ENCODE measurements at regions not wholly inside any gene's neighbourhood (a gene's known extent, or its start where the extent isn't known, plus 50 kb on each side); places are given as distances from the start of the nearest gene placed in this dataset.

DNA sequence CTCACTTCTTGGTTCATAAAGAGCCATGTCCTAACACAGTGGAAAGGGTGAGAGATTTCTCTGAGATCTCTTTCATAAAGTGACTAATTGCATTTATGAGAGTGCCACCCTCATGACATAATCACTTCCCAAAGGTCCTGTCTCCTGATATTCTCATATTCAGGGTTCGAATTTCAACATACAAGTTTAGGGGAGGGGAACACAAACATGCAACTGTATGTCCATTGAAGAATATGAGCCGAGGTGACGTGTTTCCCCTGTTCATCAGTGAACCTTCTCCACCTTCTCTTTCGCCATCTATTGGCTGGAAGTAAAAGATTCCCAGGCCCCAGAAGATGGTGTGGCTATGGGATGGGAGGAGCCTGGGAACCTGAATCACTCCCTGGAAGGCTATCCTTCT lies 354.2 kb upstream of the ATP2B1 start:
- WGBS (ENCODE audit: insufficient coverage), result 76% methylated on average over 2 of the region's 4 CpGs
- DNase-seq (ENCODE audit: low read depth in 4 of 6, low spot score in 6 of 6), result no peak

DNA sequence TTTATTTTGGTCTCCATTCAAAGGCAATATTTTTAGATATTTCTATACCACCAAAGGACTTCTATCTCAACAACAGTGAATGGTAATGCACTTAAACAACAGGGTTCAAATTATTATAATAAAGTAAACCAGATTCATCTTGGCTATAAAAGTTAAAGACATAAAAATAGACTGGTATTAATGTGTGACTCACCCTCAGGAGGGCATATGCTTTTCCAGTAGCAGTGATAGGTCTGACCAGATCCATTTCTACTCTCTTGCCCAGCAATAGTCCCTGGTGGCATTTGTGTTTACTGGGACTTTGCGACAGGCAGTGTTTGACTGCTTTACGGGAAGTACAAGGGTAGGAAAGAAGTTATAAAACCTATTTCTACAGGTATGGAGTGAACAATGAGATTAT lies 353.2 kb upstream of the ATP2B1 start:
- WGBS (ENCODE audit: insufficient coverage), result no CpG with 5 or more reads among the region's 2 CpGs
- Histone ChIP-seq H3K9me3 (ENCODE audit: control insufficient read depth, insufficient read depth, low read length) (no peaks in the 10 kb centered on the region), H3K27ac (ENCODE audit: low read depth, low read length) (no peak overlapping the region), H3K4me3 (ENCODE audit: low read depth, low read length) (no peak overlapping the region), H3K27me3 (ENCODE audit: control insufficient read depth, insufficient read depth, low read length) (no peaks in the 10 kb centered on the region), H3K4me1 (ENCODE audit: control insufficient read depth, insufficient read depth, low read length) (no peaks in the 10 kb centered on the region), H3K36me3 (ENCODE audit: control insufficient read depth, insufficient read depth, low read length) (no peaks in the 10 kb centered on the region)
- DNase-seq (ENCODE audit: low read depth in 4 of 6, low spot score in 6 of 6), result no peak

More for the DNA sequence above, 354.2 kb upstream of the ATP2B1 start:
- Histone ChIP-seq H3K36me3 (ENCODE audit: control insufficient read depth, insufficient read depth, low read length) (no peaks in the 10 kb centered on the region), H3K27me3 (ENCODE audit: control insufficient read depth, insufficient read depth, low read length) (no peaks in the 10 kb centered on the region), H3K4me3 (ENCODE audit: low read depth, low read length) (no peak overlapping the region), H3K27ac (ENCODE audit: low read depth, low read length) (no peak overlapping the region), H3K9me3 (ENCODE audit: control insufficient read depth, insufficient read depth, low read length) (no peaks in the 10 kb centered on the region), H3K4me1 (ENCODE audit: control insufficient read depth, insufficient read depth, low read length) (no peaks in the 10 kb centered on the region)

DNA sequence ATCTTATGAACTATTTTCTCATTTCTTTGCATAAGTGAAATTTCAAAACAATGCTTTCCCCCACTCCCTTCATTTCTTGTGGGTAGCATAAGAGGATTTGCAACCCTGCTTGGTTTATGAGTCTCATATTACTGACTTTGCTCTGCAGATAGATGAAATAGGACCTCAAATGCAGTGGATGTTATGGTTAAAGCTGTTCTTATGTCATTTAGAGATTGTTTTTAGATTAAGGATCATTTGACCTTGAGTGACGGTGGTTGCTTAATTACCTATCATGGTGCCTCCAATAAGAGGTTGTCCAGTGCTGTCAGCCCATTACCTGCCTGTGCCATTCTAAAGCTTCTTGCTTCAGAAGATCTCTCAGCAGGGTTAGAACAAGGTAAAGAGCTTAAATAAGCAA lies 351.4 kb upstream of the ATP2B1 start:
- DNase-seq (ENCODE audit: low read depth in 4 of 6, low spot score in 6 of 6), result no peak
- 100% methylated on average over 1 of the region's 1 CpG for WGBS (ENCODE audit: insufficient coverage)
- H3K4me1 ChIP-seq (ENCODE audit: control insufficient read depth, insufficient read depth, low read length), result no peaks in the 10 kb centered on the region
- no peaks in the 10 kb centered on the region for H3K36me3 ChIP-seq (ENCODE audit: control insufficient read depth, insufficient read depth, low read length)
- no peaks in the 10 kb centered on the region for H3K27me3 ChIP-seq (ENCODE audit: control insufficient read depth, insufficient read depth, low read length)
- no peak overlapping the region for H3K27ac ChIP-seq (ENCODE audit: low read depth, low read length)
- no peak overlapping the region for H3K4me3 ChIP-seq (ENCODE audit: low read depth, low read length)
- H3K9me3 ChIP-seq (ENCODE audit: control insufficient read depth, insufficient read depth, low read length), result no peaks in the 10 kb centered on the region

DNA sequence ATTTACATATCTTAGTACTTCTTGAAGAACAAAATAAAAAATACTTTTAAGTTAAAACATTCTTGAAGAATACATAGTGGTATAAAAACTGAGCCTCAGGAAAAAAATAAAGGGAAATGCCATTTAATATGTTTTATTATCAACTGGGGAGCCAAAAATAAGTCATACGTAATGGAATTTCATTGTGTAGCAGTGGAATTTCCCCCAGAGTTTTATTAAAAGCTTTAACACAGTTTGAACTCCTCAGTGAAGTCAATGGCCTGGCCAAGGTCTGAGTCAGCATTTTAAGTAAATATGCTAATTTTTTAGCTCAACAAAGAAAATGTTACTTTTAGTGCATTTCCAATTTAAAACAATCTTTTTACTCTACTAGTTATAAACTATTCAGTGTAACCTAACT lies 350.1 kb upstream of the ATP2B1 start:
- DNase-seq (ENCODE audit: low read depth in 4 of 6, low spot score in 6 of 6), result peak in 1 of 6 donors; percentile 43
- Histone ChIP-seq H3K9me3 (ENCODE audit: control insufficient read depth, insufficient read depth, low read length) (no peaks in the 10 kb centered on the region), H3K4me3 (ENCODE audit: low read depth, low read length) (no peak overlapping the region), H3K36me3 (ENCODE audit: control insufficient read depth, insufficient read depth, low read length) (no peaks in the 10 kb centered on the region), H3K4me1 (ENCODE audit: control insufficient read depth, insufficient read depth, low read length) (no peaks in the 10 kb centered on the region), H3K27ac (ENCODE audit: low read depth, low read length) (no peak overlapping the region), H3K27me3 (ENCODE audit: control insufficient read depth, insufficient read depth, low read length) (no peaks in the 10 kb centered on the region)
- WGBS (ENCODE audit: insufficient coverage), result no CpG with 5 or more reads among the region's 1 CpG

DNA sequence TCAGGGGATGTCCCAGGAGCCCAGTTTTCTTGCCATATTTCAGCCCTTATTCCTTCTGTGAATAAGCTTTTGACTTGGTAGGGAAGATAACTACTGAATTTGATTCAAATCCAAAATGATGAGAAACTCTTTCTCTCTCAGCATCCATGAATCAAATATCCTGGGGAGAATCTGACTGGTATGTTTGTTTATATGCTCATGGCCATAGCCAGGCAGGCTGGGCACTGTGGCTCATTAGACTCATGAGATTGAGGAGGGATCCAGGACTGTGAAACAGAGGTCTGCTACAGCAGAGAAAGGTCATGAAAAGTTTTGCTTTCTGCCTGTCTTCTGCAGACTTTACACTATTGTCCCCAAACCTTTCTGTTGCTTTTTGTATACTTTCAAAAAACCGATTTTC lies 346.4 kb upstream of the ATP2B1 start:
- no peak overlapping the region for H3K4me3 ChIP-seq (ENCODE audit: low read depth, low read length)
- no CpG with 5 or more reads among the region's 1 CpG for WGBS (ENCODE audit: insufficient coverage)
- no peak for DNase-seq (ENCODE audit: low read depth in 4 of 6, low spot score in 6 of 6)
- H3K9me3 ChIP-seq (ENCODE audit: control insufficient read depth, insufficient read depth, low read length), result no peaks in the 10 kb centered on the region
- no peaks in the 10 kb centered on the region for H3K27me3 ChIP-seq (ENCODE audit: control insufficient read depth, insufficient read depth, low read length)
- H3K27ac ChIP-seq (ENCODE audit: low read depth, low read length), result no peak overlapping the region
- no peaks in the 10 kb centered on the region for H3K4me1 ChIP-seq (ENCODE audit: control insufficient read depth, insufficient read depth, low read length)
- H3K36me3 ChIP-seq (ENCODE audit: control insufficient read depth, insufficient read depth, low read length), result no peaks in the 10 kb centered on the region

DNA sequence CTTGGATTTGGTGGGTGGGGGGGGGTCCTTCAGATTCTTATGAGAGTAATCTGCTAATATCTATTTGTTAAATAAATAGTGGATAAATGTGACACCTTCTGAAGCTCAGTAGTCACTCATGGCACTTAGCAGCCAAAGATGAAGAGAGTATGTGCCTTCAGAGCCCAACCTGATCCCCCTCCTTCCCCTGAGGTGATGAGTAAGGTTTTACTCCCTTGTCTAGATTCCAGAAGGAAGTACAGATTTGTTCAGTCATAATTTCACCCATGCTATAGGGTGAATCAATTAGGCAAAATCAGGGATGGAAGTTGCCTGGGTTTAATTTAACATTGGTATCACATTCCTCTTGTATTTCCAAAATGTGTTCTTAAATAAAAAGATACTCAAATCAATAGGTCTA lies 340.3 kb upstream of the ATP2B1 start:
- Histone ChIP-seq H3K27ac (ENCODE audit: low read depth, low read length) (no peak overlapping the region), H3K4me1 (ENCODE audit: control insufficient read depth, insufficient read depth, low read length) (no peaks in the 10 kb centered on the region)
- no peak for DNase-seq (ENCODE audit: low read depth in 4 of 6, low spot score in 6 of 6)

DNA sequence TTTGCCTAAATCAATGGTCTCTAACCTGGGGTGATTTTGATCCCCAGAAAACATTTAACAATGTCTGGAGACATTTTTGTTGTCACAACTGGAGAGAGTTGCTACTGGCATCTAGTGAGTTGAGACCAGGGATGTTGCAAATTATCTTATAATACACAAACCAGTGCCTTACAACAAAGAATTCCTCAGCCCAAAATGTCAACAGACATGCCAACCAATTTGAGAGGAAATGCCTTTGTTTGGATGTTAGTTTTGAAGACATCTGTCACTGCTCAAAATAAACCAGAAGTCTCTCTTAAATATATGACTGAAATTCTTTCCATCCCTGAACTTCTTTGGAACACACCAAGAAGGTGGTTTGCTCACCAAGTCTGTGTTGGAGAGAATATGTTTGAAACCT lies 336.9 kb upstream of the ATP2B1 start:
- Histone ChIP-seq H3K27ac (ENCODE audit: low read depth, low read length) (no peak overlapping the region), H3K9me3 (ENCODE audit: control insufficient read depth, insufficient read depth, low read length) (no peaks in the 10 kb centered on the region), H3K36me3 (ENCODE audit: control insufficient read depth, insufficient read depth, low read length) (no peaks in the 10 kb centered on the region), H3K27me3 (ENCODE audit: control insufficient read depth, insufficient read depth, low read length) (no peaks in the 10 kb centered on the region), H3K4me1 (ENCODE audit: control insufficient read depth, insufficient read depth, low read length) (no peaks in the 10 kb centered on the region), H3K4me3 (ENCODE audit: low read depth, low read length) (no peak overlapping the region)
- no peak for DNase-seq (ENCODE audit: low read depth in 4 of 6, low spot score in 6 of 6)

More for the DNA sequence above, 340.3 kb upstream of the ATP2B1 start:
- Histone ChIP-seq H3K9me3 (ENCODE audit: control insufficient read depth, insufficient read depth, low read length) (no peaks in the 10 kb centered on the region), H3K4me3 (ENCODE audit: low read depth, low read length) (no peak overlapping the region), H3K36me3 (ENCODE audit: control insufficient read depth, insufficient read depth, low read length) (no peaks in the 10 kb centered on the region), H3K27me3 (ENCODE audit: control insufficient read depth, insufficient read depth, low read length) (no peaks in the 10 kb centered on the region)

DNA sequence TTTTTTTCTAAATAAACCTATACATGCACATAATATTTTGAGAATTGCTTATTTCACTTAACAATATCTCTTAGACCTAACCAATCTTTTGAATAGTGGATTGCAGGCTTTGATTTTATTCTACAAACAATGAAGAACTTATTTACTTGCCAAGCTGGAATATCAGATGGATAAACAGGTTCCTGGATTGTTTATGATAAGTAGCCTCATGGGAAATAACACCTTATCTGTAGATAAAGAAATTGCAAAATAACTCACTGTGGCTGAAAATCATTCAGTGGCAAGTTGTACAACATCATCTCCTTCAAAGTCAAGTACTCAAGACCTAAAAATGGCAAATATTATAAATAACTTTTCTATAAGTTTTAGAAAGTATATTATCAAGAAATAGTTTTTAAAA lies 335.4 kb upstream of the ATP2B1 start:
- H3K27ac ChIP-seq (ENCODE audit: low read depth, low read length), result no peak overlapping the region
- H3K27me3 ChIP-seq (ENCODE audit: control insufficient read depth, insufficient read depth, low read length), result no peaks in the 10 kb centered on the region
- H3K9me3 ChIP-seq (ENCODE audit: control insufficient read depth, insufficient read depth, low read length), result no peaks in the 10 kb centered on the region
- H3K36me3 ChIP-seq (ENCODE audit: control insufficient read depth, insufficient read depth, low read length), result no peaks in the 10 kb centered on the region
- no peaks in the 10 kb centered on the region for H3K4me1 ChIP-seq (ENCODE audit: control insufficient read depth, insufficient read depth, low read length)
- no peak for DNase-seq (ENCODE audit: low read depth in 4 of 6, low spot score in 6 of 6)
- no peak overlapping the region for H3K4me3 ChIP-seq (ENCODE audit: low read depth, low read length)

DNA sequence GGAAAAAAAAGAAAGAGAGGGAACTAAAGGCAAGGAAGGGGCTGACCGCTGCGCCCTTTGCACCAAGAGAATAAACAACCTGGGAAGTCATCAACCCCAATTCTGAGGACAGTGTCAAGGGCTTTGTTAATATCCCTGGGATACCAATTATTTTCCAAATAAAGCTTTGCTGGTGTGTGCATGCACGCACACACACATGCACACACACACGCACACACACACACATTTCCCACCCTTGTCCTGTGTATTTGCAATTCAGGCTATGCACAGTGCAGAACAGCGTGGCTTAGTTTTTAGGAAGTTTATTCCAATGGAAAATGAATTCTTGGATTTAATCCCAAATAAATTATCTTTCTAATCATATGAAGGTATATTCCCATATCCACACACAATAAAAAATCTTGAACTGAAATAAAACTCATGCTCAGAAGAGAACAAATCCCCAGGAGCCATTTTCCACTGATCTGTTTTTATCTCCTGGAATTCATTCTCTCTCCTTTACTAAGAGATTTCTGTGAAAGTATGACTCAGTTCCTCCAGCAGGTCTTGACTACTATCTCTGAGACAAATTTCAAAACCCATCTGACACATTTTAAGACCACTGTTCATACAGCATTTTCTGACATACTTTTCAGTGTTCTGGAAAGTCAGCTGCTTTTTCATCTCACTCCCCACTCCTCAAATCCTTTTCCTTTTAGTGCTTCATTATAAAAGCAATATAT lies 334.4 kb upstream of the ATP2B1 start:
- H3K36me3 ChIP-seq (ENCODE audit: control insufficient read depth, insufficient read depth, low read length), result no peaks in the 10 kb centered on the region
- no peaks in the 10 kb centered on the region for H3K27me3 ChIP-seq (ENCODE audit: control insufficient read depth, insufficient read depth, low read length)
- H3K4me3 ChIP-seq (ENCODE audit: low read depth, low read length), result no peak overlapping the region
- H3K27ac ChIP-seq (ENCODE audit: low read depth, low read length), result no peak overlapping the region
- H3K9me3 ChIP-seq (ENCODE audit: control insufficient read depth, insufficient read depth, low read length), result no peaks in the 10 kb centered on the region
- no peaks in the 10 kb centered on the region for H3K4me1 ChIP-seq (ENCODE audit: control insufficient read depth, insufficient read depth, low read length)
- no peak for DNase-seq (ENCODE audit: low read depth in 4 of 6, low spot score in 6 of 6)
- WGBS (ENCODE audit: insufficient coverage), result no CpG with 5 or more reads among the region's 5 CpGs

DNA sequence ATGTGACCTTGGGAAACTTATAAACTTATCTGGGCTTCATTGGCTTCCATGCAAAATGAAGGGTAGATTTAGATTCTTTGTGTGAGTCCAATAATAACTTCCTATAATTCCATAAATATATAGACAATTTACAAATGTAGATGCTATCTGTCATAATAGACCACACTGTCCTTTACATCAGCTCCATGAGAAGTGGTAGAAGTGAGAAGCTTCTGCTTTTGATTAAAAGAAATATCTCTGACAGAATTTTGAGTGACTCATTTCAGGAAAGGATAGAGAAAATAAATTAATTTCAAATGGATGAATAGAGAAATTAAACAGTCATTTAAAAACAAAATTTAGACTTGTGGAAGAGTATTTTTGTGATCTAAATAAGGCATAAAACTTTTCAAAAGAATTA lies 329.7 kb upstream of the ATP2B1 start:
- Histone ChIP-seq H3K36me3 (ENCODE audit: control insufficient read depth, insufficient read depth, low read length) (no peaks in the 10 kb centered on the region), H3K9me3 (ENCODE audit: control insufficient read depth, insufficient read depth, low read length) (no peaks in the 10 kb centered on the region), H3K27me3 (ENCODE audit: control insufficient read depth, insufficient read depth, low read length) (no peaks in the 10 kb centered on the region), H3K27ac (ENCODE audit: low read depth, low read length) (no peak overlapping the region), H3K4me1 (ENCODE audit: control insufficient read depth, insufficient read depth, low read length) (no peaks in the 10 kb centered on the region), H3K4me3 (ENCODE audit: low read depth, low read length) (no peak overlapping the region)
- DNase-seq (ENCODE audit: low read depth in 4 of 6, low spot score in 6 of 6), result no peak

All from spinal cord (tissue), 9 donors.